B cell (primary cell): ENCODE measurements at regions not wholly inside any gene's neighbourhood (a gene's known extent, or its start where the extent isn't known, plus 50 kb on each side); places are given as distances from the start of the nearest gene placed in this dataset.

ENCODE experiments used
- CTCF ChIP-seq: fragments of 200-600 bp; IDR thresholded peaks from one replicate; pipeline ENCODE4 v1.8.0; 2022; ENCODE audit warnings: antibody characterized with exemption, mild to moderate bottlenecking
- EZH2 ChIP-seq: IDR thresholded peaks from 2 replicates; pipeline ENCODE4 v1.6.1; 2012; ENCODE audit warnings: borderline replicate concordance, low read depth, mild to moderate bottlenecking, moderate library complexity, low read length; ENCODE audit not compliant: insufficient read depth, poor library complexity, severe bottlenecking

- TF ChIP-seq CTCF (no peak), EZH2 (no peak)
These were observed 50.6 kb upstream of the SLC45A1 start for GRCh38 chr1:8267307-8267706.
